ENCODE measurements at regions not wholly inside any gene's neighbourhood (a gene's known extent, or its start where the extent isn't known, plus 50 kb on each side); places are given as distances from the start of the nearest gene placed in this dataset.

DNA sequence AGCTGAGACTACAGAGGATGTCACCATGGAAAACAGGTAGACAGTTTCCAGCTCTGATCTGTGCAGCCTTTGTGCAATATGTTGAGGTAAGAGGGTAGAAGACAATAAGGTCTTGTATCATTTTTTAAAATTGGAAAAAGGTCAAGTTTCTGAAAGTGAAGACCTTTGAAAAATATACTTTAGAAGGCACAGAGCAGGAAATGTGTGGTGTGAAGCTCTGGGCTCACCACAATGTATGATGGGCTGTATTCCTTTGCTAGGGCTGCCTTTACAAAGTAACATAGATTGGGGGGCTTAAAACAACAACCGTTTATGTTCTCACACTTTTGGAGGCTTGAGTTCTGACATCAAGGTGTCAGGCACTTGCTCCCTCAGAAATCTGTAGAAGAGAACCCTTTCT is 514.3 kb upstream of the JARID2 start:
- DNase-seq (ENCODE audit: low read depth in 2 of 2) = no peak

DNA sequence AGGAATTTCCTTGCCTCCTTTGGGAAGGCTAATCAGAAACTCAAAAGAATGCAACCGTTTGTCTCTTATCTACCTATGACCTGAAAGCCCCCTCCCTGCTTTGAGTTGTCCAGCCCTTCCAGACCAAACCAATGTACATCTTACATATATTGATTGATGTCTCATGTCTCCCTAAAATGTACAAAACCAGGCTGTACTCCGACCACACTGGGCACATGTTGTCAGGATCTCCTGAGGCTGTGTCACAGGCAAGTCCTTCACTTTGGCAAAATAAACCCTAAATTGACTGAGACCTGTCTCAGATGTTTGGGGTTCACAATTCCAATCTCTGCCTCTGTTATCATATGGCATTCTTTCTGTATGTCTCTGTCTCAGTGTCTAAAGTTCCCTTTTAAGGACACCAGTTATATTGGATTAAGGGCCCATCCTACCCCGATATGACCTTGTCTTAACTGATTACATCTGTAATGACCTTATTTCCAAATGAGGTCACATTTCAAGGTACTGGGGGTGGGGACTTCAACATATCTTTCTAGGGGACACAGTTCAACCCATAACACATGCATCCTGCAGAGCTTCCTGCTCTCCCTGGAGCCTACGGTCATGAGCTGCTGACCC is 513.5 kb upstream of the JARID2 start:
- no peak for DNase-seq (ENCODE audit: low read depth in 2 of 2)

DNA sequence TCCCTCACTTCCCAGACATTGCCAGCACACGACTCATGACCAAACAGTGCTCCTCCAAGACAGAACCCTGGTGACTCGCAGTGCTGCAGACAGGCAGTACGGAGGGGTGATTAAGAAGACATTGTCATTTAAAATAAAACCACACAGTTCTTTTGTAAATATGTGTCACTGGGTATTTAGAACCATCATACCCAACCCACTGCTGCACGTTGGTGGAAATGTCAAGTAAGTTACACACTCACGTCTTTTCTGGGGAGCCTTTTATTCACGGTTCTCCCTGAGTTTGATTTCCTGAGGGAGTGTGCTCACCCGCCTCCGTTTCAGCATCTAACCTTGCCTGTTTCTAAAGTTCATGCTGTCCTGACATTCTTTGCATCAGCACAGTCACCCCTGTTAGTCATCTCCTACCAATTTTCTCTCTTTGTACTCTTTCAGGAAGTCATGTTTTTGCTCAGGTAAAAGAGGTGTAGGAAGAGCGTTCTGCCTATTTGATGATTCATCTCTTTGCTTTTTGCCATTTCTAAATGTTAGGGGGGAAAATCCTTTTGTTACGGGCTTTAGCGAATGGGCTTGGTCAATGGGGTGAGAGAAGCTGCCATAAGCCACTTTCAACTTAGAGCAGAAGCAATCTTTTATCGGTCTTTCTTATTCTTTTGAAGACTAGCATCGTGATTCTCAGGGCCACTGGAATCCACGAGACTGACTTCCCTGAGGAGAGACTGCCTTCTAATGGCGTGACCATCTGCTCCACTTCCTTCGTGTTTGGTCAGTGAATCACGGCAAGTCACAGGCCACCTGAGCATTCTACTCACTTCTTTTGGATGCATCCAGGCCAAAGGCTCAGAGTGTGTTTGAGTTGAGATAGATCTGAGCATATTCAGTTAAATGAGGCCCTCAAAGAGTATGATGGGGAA is 512.8 kb upstream of the JARID2 start:
- no peak for DNase-seq (ENCODE audit: low read depth in 2 of 2)

DNA sequence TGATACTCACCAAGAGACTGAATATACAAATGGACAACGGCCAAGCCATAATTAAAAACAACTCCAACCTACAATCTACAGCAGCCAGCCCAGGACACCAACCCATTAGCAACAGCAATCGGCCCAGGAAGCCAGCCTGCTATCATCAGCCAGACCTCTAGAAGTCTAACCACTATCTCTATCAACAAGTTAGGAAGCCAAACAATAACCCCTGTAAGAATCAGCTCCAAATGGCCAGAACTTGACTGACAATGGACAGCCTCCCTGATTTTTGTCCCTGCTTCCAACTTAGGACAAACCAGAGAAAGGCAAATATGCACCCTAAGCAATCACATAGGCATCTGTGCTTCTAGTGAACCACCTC is 511.8 kb upstream of the JARID2 start:
- DNase-seq (ENCODE audit: low read depth in 2 of 2) = no peak

DNA sequence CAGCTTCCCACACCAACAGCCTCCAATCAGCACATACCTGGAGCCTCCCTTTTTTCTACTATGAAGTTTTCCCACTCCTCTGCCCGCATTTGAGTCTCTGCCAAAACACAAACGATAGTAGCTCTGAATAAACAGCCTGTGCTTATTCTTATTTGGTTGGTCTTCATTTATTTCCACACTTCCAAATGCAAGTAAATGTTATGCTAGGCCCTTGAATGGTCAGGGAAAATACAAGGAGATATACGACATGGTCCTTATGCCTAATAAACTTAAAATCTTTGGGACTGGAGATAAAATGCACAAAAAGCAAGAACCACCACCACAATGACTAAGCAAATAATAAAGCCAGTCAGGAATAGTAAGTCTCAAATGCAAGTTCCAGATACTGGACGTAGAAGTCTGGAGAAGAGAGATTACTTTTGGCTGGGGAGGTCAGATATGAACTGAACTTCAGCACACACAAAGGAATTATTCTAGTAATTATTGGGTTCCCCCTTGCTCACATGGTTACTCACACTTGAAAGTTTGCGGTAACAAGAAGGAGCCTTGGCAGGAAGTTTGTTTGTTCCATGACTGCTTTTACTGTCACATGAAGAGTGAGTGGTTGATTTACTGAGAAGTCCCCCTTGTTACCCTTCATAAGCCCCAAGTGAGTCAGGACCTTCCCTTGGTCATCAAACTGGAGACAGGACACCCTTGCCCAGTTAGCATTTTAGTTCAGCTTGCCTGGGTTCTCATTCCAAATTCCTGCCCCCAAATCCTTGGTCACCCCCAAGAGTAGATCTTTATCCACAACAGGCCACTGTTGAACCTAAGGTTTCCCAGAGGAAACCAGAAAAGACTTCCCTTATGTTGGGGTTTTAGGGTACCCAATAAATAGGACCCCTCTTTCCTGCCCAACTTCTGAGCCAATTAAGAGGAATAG is 511.2 kb upstream of the JARID2 start:
- no peak for DNase-seq (ENCODE audit: low read depth in 2 of 2)

DNA sequence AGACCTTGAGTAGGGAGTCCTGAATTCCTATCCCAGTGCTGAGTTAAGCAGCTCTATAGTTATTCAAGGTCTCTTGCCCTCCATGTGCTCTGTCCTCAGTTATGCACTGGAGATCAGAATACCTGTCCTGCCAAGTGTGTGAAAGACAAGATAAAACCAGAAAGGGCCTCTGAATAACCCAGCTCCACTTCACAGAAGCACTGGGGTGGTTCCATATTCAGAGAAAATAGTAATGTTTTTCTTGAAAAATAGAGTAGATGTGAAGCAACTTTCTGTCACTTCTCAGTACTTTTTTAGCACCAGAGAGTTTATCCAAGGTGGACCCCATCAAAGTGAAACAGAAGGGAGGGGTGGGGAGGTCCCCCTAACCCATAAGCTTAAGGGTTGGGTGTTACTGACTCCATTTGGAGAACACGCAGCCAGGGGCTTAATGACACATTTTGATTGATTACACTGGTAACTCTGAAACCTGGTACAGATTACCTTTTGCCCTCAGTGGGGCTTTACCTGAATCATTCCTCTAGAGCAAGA is 509.8 kb upstream of the JARID2 start:
- no peak for DNase-seq (ENCODE audit: low read depth in 2 of 2)

DNA sequence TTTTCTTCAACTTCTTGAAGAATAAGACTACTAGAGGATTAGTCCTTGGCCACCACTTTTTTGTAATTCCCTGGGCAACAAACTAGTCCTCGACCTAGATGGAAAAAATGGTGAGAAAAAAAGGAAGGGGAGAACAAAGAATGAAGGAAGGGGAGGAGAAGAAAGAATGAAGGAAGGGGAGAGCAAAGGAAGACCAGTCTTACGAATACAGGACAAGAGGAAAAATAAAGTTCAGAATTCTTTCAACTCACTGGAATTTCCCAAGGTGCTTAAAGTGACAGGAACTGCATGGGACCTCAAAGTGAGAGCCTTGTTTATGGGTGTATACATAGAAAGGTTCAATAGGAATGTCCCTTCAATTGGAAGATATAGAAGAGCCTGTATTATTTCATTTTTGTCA is 509.3 kb upstream of the JARID2 start:
- no peak for DNase-seq (ENCODE audit: low read depth in 2 of 2)

DNA sequence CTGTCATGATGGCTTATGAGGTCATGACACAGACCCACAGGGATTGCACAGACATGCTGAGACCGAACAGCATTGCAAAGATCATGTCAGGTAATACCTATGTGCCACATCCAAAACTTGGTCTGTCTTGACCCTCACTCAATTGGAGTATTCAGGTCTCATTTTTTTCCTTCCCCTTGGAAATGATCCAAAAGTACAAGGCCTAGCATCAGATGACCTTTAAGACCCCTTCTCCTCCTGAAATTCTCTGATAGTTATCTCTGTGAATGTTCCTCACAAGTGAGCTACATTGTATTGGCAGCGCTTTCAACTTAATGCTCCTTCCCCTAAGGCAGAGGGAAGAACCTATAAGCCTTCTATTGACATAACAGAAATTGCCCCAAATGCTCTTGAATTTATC is 507.4 kb upstream of the JARID2 start:
- DNase-seq (ENCODE audit: low read depth in 2 of 2) = no peak

DNA sequence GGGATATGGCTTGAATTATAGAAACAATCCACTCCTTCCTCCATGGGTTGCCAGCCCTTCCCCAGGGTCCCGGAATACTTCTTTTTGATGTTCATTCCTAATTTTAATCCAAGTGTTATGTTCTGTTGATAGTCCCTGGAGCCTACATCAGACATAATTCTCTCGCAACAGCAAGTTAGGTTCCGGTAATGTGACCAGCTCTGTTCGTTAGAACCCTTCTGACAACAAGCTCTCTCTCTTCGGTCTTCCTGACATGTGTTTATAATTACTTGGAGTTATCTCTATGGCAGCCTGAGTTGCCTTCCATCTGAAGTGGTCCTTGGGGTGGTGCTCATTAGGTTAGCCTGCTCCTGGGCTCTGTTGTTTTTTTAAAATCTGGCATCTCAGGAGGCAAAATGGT is 506.9 kb upstream of the JARID2 start:
- DNase-seq (ENCODE audit: low read depth in 2 of 2) = no peak

DNA sequence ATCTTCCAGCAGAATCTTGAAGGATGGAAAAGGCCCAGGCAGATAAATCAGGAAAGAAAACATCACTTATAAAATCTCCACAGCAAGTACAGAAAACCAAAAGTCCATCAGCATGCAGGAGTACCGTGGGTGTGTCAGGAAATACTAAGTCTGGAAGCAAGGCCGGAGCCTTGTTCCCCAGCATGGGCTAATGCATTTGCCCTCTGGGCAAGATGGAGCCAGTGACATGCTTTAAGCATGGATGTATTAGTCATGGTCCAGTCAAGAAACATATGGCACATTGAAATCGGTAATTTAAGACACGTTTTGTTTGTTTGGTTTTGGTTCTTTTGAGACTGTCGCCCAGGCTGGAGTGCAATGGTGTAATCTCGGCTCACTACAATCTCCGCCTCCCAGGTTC is 506.0 kb upstream of the JARID2 start:
- no peak for DNase-seq (ENCODE audit: low read depth in 2 of 2)

DNA sequence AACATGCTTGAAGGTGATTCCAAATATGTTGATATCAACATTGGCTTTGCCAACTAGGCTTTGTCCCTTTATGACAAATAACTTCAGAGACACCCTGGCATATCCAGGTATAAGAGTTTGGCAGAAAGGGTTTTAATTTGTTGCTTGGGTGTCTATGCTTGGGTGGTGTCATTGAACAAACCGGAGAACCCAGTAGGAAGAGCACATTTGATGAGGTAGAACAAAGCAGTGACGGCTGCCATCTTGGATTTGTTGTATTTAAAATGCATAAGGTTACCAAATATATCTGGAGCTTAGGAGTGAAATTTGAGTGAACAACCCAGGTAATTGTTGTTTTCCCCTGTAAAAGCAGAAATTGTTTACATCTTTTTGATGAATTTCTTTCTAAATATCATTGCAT is 503.7 kb upstream of the JARID2 start:
- DNase-seq (ENCODE audit: low read depth in 2 of 2) = no peak

DNA sequence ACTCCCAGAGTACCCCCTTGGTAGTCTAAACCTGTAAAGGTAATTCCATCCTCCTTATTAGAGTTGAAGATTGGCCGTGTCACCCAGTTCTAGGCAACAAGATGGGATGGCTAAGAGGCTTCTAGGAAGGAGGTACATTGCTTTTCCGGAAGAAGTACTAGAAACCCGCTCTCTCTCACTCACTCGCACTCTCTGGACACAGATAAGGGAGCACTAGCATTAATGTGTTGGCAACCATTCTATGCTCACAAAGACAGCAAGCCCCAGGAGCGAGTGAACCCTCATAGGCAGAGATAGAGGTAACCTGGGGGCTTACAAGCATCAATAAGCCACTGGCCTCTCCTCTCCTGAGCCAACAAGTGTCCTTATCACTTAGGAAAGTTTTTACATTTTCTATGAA is 503.2 kb upstream of the JARID2 start:
- DNase-seq (ENCODE audit: low read depth in 2 of 2) = no peak

DNA sequence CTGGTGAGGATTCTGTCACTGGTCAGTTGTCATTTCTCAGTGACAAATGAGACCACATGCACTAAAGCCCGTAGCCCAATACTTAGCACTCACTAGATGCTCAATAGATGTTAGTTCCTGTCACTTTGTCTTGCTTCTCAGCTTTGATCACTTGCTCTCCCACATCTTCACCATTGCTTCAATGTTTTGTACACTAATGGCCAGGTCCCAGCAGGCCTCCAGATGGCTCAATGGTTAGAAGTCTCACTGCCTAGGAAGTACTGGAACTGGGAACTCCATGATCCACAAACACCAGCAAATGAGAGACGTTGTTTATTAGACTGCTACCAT is 502.8 kb upstream of the JARID2 start:
- no peak for DNase-seq (ENCODE audit: low read depth in 2 of 2)

DNA sequence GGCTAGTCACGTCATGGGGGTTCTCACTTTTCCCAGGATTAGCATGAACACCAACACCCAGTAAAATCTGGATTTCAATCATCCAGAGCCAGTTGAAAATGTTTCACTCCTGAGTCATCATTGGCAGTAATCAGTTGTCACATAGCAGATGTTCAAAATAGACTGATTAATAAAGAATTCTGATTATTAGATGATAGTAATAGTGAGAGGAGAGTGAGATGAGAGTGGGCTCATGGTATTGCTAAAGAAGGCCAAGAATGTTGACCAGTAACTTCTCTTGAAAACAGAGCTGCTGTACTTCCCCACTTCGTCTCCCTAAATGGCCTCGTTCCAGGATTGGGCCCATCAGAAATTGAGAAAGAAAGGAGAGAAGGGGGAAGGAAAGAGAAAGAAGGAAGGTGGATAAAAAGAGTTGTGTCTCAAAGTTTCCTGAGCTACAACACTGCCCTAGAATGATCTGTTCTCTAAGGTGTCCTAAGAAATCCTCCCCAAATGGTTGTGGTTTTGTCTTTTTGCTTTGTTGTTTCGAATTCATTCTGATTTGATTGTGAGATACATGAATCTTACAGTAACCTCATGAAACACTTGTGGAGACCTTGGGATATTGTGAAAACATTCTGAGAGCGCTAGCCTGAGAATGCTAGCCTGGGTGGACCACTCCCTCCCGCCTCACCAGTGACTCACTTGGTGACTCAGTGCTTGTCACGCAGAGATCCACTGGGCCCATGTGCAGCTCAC is 502.2 kb upstream of the JARID2 start:
- DNase-seq (ENCODE audit: low read depth in 2 of 2) = no peak

DNA sequence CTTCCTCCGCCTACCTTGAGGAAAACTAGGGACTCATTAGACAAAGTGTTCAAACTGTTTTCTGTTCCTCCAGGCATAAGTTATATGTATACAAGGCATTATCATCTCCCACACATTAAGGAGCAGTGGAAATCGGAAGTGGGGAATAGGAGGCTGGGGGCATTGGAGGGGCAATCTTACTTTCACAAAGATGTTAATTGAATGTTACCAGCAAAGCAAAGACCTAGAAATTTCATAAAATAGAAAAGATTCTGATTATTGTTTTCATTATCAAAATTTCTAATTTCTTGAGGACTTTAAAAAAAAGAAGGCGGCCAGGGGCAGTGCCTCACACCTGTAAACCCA is 501.7 kb upstream of the JARID2 start:
- DNase-seq (ENCODE audit: low read depth in 2 of 2) = no peak

DNA sequence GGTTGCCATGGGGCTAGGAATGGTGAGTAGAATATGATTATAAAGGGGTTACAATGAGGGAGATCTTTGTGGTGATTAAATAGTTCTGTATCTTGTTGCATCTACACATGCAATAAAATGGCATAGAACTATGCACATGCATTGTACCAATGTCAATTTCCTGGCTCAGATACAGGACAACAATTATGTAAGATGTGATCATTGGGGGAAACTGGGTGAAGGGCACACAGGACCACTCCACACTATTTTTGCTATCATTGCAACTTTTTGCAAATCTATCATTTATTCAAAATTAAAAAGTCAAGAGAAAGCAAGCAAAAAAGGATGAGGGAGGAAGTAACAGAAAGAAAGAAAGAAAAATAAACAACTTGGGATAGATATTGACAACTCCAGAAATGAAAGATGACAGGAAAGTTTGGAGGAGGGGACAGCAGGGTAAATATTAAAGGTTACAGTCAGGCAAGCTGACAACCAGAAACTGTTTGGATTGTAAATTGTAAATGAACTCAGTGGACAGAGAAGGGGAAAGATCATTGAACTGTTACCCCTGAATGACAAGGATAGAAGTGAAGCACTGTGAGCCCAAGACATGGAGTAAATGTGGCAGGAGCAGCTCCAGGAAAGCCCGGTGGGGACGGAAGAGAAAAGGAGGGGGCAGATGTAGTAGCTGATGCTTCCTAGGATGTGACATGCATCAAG is 499.6 kb upstream of the JARID2 start:
- DNase-seq (ENCODE audit: low read depth in 2 of 2) = no peak

DNA sequence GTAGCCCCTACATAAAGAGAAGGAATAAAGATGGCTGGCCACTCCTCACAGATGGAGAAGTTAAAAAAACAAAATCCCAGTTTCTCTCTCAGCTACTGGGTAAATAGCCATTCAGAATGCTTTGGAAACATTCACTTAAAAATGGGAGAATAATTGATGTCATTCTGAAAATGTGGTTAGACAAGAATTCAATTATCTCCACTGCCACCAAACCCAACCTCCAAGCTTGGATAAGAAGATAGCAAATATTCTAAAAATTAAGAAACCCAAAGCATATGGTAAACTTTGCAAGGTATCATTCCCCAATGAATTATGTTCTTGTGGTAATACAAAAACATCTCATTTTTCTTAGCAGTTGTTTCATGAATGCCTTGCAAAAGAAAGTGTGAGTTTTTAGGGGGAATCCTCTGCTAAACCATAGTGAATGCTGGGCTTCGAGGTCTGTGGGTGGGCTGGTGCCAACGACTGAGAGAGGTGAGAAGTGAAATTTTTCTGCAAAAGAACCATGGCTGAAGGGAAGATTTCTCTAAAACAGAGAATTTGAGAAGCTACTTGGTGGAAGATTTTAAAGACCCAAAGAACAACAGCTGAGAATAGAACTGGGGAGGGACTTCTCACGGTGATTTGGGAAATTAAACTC is 497.9 kb upstream of the JARID2 start:
- no peak for DNase-seq (ENCODE audit: low read depth in 2 of 2)

DNA sequence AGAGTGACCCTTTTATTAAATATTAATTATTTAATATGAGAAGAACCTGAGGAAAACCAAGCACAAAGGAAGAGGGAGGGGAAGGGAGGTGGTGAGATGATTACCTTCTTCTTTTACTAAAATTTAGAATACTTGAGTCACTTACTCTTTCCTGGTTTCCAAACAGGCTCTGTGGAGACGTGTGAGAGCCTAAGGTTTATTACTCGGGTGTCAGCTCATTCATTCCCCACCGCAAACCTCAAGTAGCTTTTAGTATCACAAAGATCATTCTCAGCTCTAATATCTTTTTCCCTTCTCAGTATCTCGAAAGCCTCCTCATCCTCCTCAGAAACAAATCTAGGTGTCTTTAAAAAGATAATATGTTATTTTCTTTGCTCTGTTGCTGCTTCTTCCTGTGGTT is 497.2 kb upstream of the JARID2 start:
- no peak for DNase-seq (ENCODE audit: low read depth in 2 of 2)

DNA sequence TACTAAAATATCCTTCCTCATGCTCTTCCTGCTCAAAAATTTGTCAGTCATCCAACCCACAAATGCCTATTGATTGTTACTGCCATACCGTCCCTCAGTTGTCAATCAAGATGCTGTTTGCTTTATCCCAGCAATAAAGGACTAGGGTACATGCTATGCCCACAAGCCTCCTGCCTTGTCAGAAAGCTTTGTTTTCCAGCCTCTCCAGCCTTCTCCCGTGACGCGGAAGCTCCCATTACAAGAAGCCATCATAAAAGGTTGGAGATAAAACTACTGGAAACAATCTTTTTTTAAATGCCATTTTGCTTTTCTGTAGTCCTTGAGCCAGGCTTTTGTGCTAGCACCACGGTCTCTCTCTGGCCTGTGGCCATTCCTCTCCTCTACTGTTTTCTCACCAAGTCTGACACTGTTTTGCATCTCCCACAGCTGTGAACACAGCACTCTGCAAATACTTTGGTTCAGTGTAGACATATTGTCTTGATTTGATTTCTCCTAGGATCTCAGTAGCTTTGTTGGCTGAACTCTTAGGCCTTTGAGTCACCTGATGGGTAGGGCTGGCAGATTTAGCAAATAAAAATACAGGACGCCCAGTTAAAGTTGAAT is 495.7 kb upstream of the JARID2 start:
- no peak for DNase-seq (ENCODE audit: low read depth in 2 of 2)

DNA sequence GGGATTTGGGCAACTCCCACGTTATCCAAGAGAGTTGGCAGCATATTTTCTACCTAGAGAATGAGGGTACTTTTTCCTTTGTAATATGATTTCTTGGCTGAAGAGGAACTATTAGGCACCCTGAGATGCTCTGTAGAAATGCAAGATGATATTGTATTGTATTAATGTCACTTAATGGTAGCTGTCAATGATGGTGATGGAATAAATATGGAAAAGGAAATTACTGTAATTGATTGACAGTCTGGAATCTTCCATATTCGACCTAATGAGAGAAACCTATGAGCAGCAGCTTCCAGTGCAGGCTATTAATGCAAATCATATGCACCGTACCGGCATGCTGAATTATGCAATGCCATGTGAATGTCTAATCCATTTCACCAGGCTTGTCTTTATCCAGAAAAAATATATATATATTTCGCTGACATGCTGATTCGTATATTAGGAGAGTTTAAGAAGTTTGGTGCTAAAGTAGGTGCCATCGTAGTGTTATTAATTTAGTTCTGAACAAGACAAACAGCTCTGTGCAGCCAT is 494.2 kb upstream of the JARID2 start:
- no peak for DNase-seq (ENCODE audit: low read depth in 2 of 2)
